Muscle layer of colon (tissue), 2 donors: ENCODE measurements at regions not wholly inside any gene's neighbourhood (a gene's known extent, or its start where the extent isn't known, plus 50 kb on each side); places are given as distances from the start of the nearest gene placed in this dataset.

Source experiments
- H3K27ac ChIP-seq: one replicate; pipeline ENCODE4 v1.7.0; 2013; ENCODE audit warnings: low read depth, mild to moderate bottlenecking, low read length, moderate library complexity
- H3K27me3 ChIP-seq, 2 donors: one replicate each; pipeline ENCODE4 v1.7.0; 2013; ENCODE audit warnings: low read length in 2 of 2, mild to moderate bottlenecking in 2 of 2; ENCODE audit not compliant: insufficient read depth in 2 of 2, control insufficient read depth in 1 of 2
- H3K36me3 ChIP-seq: one replicate; pipeline ENCODE4 v1.7.0; 2013; ENCODE audit warnings: mild to moderate bottlenecking, low read length; ENCODE audit not compliant: insufficient read depth
- H3K4me1 ChIP-seq: one replicate; pipeline ENCODE4 v1.7.0; 2013; ENCODE audit warnings: mild to moderate bottlenecking, low read length; ENCODE audit not compliant: insufficient read depth
- H3K4me3 ChIP-seq, 2 donors: one replicate each; pipeline ENCODE4 v1.7.0; 2013; ENCODE audit warnings: low read length in 2 of 2, low read depth in 1 of 2, mild to moderate bottlenecking in 1 of 2, moderate library complexity in 1 of 2
- H3K9ac ChIP-seq: one replicate; pipeline ENCODE4 v1.7.0; 2013; ENCODE audit warnings: low read length
- H3K9me3 ChIP-seq: one replicate; pipeline ENCODE4 v1.7.0; 2013; ENCODE audit warnings: mild to moderate bottlenecking, low read length
- donor health status: abdominal sarcoma.
- donor health status: Adenocarcinoma of cecum.

- Histone ChIP-seq H3K4me1 (peaks cover 21% of the 10 kb centered on the region), H3K36me3 (no peaks in the 10 kb centered on the region), H3K27ac (no peak overlapping the region), H3K9ac (no peak overlapping the region), H3K4me3 (no peak overlapping the region), H3K9me3 (no peaks in the 10 kb centered on the region), H3K27me3 (no peaks in the 10 kb centered on the region)
Measured at GRCh38 chr11:116182356-116182966, 590.3 kb downstream of the BUD13 start.

GRCh38 chr11:116180806-116181600 is 591.8 kb downstream of the BUD13 start:
- Histone ChIP-seq H3K36me3 (no peaks in the 10 kb centered on the region), H3K4me3 (no peak overlapping the region), H3K4me1 (peaks cover 21% of the 10 kb centered on the region), H3K27me3 (no peaks in the 10 kb centered on the region), H3K9ac (no peak overlapping the region), H3K9me3 (no peaks in the 10 kb centered on the region), H3K27ac (no peak overlapping the region)

- Histone ChIP-seq H3K27ac (no peak overlapping the region), H3K27me3 (no peaks in the 10 kb centered on the region), H3K36me3 (no peaks in the 10 kb centered on the region), H3K9ac (no peak overlapping the region), H3K4me3 (no peak overlapping the region), H3K9me3 (no peaks in the 10 kb centered on the region), H3K4me1 (peaks cover 21% of the 10 kb centered on the region)
Measured at GRCh38 chr11:116179401-116179800, 593.4 kb downstream of the BUD13 start.

- no peaks in the 10 kb centered on the region for H3K9me3 ChIP-seq
- H3K4me1 ChIP-seq = peaks cover 21% of the 10 kb centered on the region
- no peaks in the 10 kb centered on the region for H3K27me3 ChIP-seq
- no peak overlapping the region for H3K4me3 ChIP-seq
- no peak overlapping the region for H3K9ac ChIP-seq
- H3K36me3 ChIP-seq = no peaks in the 10 kb centered on the region
- no peak overlapping the region for H3K27ac ChIP-seq
Measured at GRCh38 chr11:116177521-116178210, 595.1 kb downstream of the BUD13 start.

- H3K27me3 ChIP-seq = no peaks in the 10 kb centered on the region
- peaks cover 20% of the 10 kb centered on the region for H3K4me1 ChIP-seq
- H3K9ac ChIP-seq = no peak overlapping the region
- H3K4me3 ChIP-seq = no peak overlapping the region
- no peak overlapping the region for H3K27ac ChIP-seq
- H3K36me3 ChIP-seq = no peaks in the 10 kb centered on the region
- H3K9me3 ChIP-seq = no peaks in the 10 kb centered on the region
Measured at GRCh38 chr11:116176484-116177005, 596.2 kb downstream of the BUD13 start.

- no peaks in the 10 kb centered on the region for H3K36me3 ChIP-seq
- no peak overlapping the region for H3K4me3 ChIP-seq
- peaks cover 12% of the 10 kb centered on the region for H3K4me1 ChIP-seq
- no peaks in the 10 kb centered on the region for H3K27me3 ChIP-seq
- H3K9ac ChIP-seq = no peak overlapping the region
- no peak overlapping the region for H3K27ac ChIP-seq
- no peaks in the 10 kb centered on the region for H3K9me3 ChIP-seq
Measured at GRCh38 chr11:116175707-116176106, 597.1 kb downstream of the BUD13 start.

- Histone ChIP-seq H3K27ac (no peak overlapping the region), H3K36me3 (no peaks in the 10 kb centered on the region), H3K4me3 (no peak overlapping the region), H3K9me3 (no peaks in the 10 kb centered on the region), H3K27me3 (no peaks in the 10 kb centered on the region), H3K4me1 (no peaks in the 10 kb centered on the region), H3K9ac (no peak overlapping the region)
Measured at GRCh38 chr11:116173941-116174911, 598.6 kb downstream of the BUD13 start.

GRCh38 chr11:116173506-116173905 is 599.3 kb downstream of the BUD13 start:
- Histone ChIP-seq H3K9ac (no peak overlapping the region), H3K27me3 (no peaks in the 10 kb centered on the region), H3K36me3 (no peaks in the 10 kb centered on the region), H3K4me1 (no peaks in the 10 kb centered on the region), H3K4me3 (no peak overlapping the region), H3K27ac (no peak overlapping the region), H3K9me3 (no peaks in the 10 kb centered on the region)

- no peak overlapping the region for H3K27ac ChIP-seq
- no peaks in the 10 kb centered on the region for H3K27me3 ChIP-seq
- H3K36me3 ChIP-seq = no peaks in the 10 kb centered on the region
- H3K4me1 ChIP-seq = no peaks in the 10 kb centered on the region
- no peak overlapping the region for H3K4me3 ChIP-seq
- H3K9ac ChIP-seq = no peak overlapping the region
- no peaks in the 10 kb centered on the region for H3K9me3 ChIP-seq
Measured at GRCh38 chr11:116172851-116173250, 599.9 kb downstream of the BUD13 start.

GRCh38 chr11:116172156-116172555 is 600.6 kb downstream of the BUD13 start:
- Histone ChIP-seq H3K9ac (no peak overlapping the region), H3K4me1 (no peaks in the 10 kb centered on the region), H3K36me3 (no peaks in the 10 kb centered on the region), H3K27ac (no peak overlapping the region), H3K27me3 (no peaks in the 10 kb centered on the region), H3K4me3 (no peak overlapping the region), H3K9me3 (no peaks in the 10 kb centered on the region)
